ENCODE measurements at regions not wholly inside any gene's neighbourhood (a gene's known extent, or its start where the extent isn't known, plus 50 kb on each side); places are given as distances from the start of the nearest gene placed in this dataset.

DNA sequence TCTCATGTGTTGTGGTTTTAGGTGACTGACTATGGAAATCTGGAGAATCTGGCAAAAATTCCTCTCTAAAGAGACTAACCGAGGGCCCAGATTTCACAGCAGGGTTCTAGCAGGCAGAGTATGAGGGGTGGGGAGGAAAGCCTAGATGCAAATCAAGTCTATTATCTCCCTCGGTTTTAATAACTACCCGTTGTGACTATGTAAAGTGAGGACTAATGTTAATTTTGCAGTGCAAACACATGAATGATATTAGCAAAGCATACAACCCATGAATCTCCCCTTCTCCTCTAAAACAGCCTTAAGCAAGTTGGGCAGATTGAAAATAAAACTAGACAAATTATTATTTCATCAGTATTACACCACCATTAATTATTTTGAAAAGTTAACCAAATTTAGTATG is 131.4 kb downstream of the SLITRK2 start:
- no peak for TF ChIP-seq POLR2A (IDR thresholded peaks at IDR 0.05; ENCODE audit: low read depth, low read length)
- TF ChIP-seq POLR2AphosphoS5 (IDR thresholded peaks at IDR 0.05; ENCODE audit: low read depth, low read length), result no peak
- no peak for TF ChIP-seq TAF1 (IDR thresholded peaks at IDR 0.05; ENCODE audit: low read depth, low read length)
- TF ChIP-seq SPI1 (IDR thresholded peaks at IDR 0.05; ENCODE audit: low read depth, low read length), result no peak
- TF ChIP-seq PAX5 (IDR thresholded peaks at IDR 0.05; ENCODE audit: insufficient read depth, low read length, severe bottlenecking), result no peak
- no peak for TF ChIP-seq POU2F2 (IDR thresholded peaks at IDR 0.05; ENCODE audit: low read depth, low read length)
